Ureter (tissue), 1 donor: ENCODE measurements at regions not wholly inside any gene's neighbourhood (a gene's known extent, or its start where the extent isn't known, plus 50 kb on each side); places are given as distances from the start of the nearest gene placed in this dataset.
"Not testable (repeated sequence)": the region's sequence is repeated elsewhere in the genome, so short reads cannot be mapped to it uniquely, and the experiment has no call there.

ENCODE experiments used
- DNase-seq: peaks from one replicate; pipeline ENCODE4 v3.0.0-alpha.2; 2020; ENCODE audit warnings: low spot score
- donor health status: DM: yes; HTN: yes; CAD: no.

GRCh38 chr9:81361296-81361695 lies 328.1 kb downstream of the TLE1 start:
- no peak for DNase-seq

- DNase-seq, result no peak
These were observed 338.2 kb downstream of the TLE1 start for GRCh38 chr9:81351166-81351565.

GRCh38 chr9:81344366-81344765 lies 345.0 kb downstream of the TLE1 start:
- no peak for DNase-seq

- DNase-seq, result no peak
These were observed 353.4 kb downstream of the TLE1 start for GRCh38 chr9:81335879-81336421.

- DNase-seq, result no peak
These were observed 367.8 kb downstream of the TLE1 start for GRCh38 chr9:81321551-81321950.

GRCh38 chr9:81320909-81321482 lies 368.4 kb downstream of the TLE1 start:
- DNase-seq, result no peak

GRCh38 chr9:81318571-81318970 lies 370.8 kb downstream of the TLE1 start:
- no peak for DNase-seq

GRCh38 chr9:81317939-81318338 lies 371.4 kb downstream of the TLE1 start:
- DNase-seq, result no peak

GRCh38 chr9:81317223-81317622 lies 372.1 kb downstream of the TLE1 start:
- no peak for DNase-seq

GRCh38 chr9:81314490-81314889 lies 374.9 kb downstream of the TLE1 start:
- no peak for DNase-seq

GRCh38 chr9:81313877-81314276 lies 375.5 kb downstream of the TLE1 start:
- DNase-seq, result no peak

GRCh38 chr9:81312346-81312745 lies 377.0 kb downstream of the TLE1 start:
- no peak for DNase-seq

GRCh38 chr9:81308404-81308803 lies 380.9 kb downstream of the TLE1 start:
- DNase-seq, result no peak

- DNase-seq, result not testable (repeated sequence)
These were observed 381.6 kb downstream of the TLE1 start for GRCh38 chr9:81307791-81308190.

- DNase-seq, result no peak
These were observed 383.7 kb downstream of the TLE1 start for GRCh38 chr9:81305561-81306182.

- no peak for DNase-seq
These were observed 385.7 kb downstream of the TLE1 start for GRCh38 chr9:81303658-81304057.

- no peak for DNase-seq
These were observed 395.7 kb downstream of the TLE1 start for GRCh38 chr9:81293651-81294050.

- DNase-seq, result no peak
These were observed 397.1 kb downstream of the TLE1 start for GRCh38 chr9:81292056-81292805.

GRCh38 chr9:81289622-81290021 lies 399.7 kb downstream of the TLE1 start:
- no peak for DNase-seq

- no peak for DNase-seq
These were observed 421.3 kb downstream of the TLE1 start for GRCh38 chr9:81268048-81268447.

GRCh38 chr9:81266674-81267073 lies 422.7 kb downstream of the TLE1 start:
- DNase-seq, result no peak

GRCh38 chr9:81266086-81266485 lies 423.3 kb downstream of the TLE1 start:
- no peak for DNase-seq

- DNase-seq, result no peak
These were observed 424.8 kb downstream of the TLE1 start for GRCh38 chr9:81264516-81264915.
